Left lobe of liver (tissue), 2 donors: ENCODE measurements at regions not wholly inside any gene's neighbourhood (a gene's known extent, or its start where the extent isn't known, plus 50 kb on each side); places are given as distances from the start of the nearest gene placed in this dataset.
"Not testable (repeated sequence)": the region's sequence is repeated elsewhere in the genome, so short reads cannot be mapped to it uniquely, and the experiment has no call there.

Source experiments
- ATAC-seq: fragments of 200-7000 bp; cut with Tn5 transposase; one replicate; pipeline ENCODE4 v1.9.1; 2020; ENCODE audit warnings: mild to moderate bottlenecking, moderate library complexity
- DNase-seq: peaks from one replicate; pipeline ENCODE4 v3.0.0-alpha.2; 2020; ENCODE audit warnings: low spot score
- donor health status: DM: no; HTN: no; CAD: no; lungs with moderate emphysema.
- donor health status: DM: no; HTN: yes; CAD: no.

DNA sequence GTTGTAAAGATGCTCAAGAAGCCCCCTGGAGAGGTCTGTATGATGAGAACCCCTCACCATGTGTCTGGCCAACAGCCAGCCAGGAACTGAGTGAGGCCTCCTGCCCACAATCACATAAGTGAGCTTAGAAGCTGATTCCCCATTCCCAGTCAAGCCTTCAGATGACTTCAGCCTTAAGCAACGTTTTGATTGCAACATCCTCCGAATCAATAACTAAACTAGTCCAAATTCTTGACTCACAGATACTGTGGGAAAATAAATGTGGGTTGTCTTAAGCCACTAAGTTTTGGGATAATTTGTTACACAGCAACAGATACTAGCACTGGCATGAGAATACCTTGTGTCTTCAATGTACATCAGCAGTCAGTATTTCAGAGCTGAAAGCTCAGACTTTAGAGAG, 54.5 kb upstream of the HS3ST4 start:
- DNase-seq (no peak), ATAC-seq (peak; percentile 26)

DNA sequence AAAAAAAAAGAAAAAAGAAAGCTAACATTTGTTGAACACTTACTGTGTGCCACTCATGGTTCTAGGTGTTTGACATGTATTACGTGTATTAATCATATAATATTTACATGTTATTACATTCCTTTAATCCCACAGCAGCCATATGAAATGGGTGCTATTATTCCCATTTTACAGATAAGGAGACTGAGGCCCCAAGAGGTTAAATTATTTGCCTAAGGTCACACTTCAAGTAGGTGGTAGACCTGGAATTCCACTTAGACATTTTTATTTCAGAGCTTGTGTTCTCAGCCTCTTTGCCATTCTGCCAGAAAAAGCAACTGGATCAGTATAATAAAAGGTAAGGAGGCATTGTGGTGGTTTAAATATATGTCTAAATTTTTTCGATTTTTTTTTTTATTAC, 55.1 kb upstream of the HS3ST4 start:
- DNase-seq (no peak), ATAC-seq (no peak)

DNA sequence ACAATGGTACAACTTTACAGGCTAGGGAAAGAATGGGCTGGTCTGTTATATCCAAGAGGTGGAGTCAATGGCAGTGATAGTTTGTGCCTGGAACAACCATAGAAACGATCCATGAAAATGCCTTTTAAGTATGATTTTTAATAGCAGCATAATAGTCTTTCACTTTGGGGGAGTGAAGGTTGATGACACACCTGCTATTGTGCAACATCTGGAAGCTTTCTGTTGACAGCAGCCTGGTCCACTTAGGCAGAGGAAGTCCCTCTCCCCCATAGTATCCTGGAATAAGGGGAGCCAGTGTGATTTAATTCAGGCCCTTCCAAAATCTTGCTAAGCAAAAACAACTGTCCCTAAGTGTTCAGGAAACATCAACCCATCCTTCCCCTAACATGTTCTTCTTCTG, 56.3 kb upstream of the HS3ST4 start:
- no peak for ATAC-seq
- DNase-seq, result no peak

DNA sequence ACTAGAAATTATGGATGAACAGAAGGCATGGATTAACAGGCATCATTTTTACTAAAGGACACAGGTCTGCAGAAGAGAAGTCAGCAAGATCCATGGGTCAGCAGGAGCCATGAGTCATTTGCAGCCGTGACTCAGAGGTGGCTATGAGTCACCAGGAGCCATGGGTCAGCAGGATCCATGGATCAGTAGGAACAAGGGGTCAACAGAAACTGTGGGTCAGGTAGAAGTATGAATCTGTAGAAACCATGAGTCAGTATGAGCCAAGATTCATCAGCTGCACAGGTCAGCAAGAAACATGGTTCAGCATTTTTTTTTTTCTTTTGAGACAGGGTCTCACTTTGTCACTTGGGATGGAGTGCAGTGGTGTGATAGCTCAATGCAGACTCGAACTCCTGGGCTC, 58.2 kb upstream of the HS3ST4 start:
- ATAC-seq (no peak), DNase-seq (no peak)

DNA sequence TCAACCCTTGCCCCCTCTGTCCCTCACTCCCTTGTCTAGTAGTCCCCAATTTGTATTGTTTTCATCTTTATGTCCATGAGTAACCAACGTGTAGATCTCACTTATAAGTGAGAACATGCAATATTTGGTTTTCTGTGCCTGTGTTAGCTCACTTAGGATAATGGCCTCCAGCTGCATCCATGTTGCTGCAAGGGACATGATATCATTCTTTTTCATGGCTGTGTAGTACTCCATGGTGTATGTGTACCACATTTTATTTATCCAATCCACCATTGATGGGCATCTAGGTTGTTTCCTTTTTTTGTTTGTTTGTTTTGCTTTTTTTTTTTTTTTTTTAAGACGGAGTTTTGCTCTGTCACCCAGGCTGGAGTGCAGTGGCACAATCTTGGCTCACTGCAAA, 63.0 kb upstream of the HS3ST4 start:
- ATAC-seq (no peak), DNase-seq (no peak)

DNA sequence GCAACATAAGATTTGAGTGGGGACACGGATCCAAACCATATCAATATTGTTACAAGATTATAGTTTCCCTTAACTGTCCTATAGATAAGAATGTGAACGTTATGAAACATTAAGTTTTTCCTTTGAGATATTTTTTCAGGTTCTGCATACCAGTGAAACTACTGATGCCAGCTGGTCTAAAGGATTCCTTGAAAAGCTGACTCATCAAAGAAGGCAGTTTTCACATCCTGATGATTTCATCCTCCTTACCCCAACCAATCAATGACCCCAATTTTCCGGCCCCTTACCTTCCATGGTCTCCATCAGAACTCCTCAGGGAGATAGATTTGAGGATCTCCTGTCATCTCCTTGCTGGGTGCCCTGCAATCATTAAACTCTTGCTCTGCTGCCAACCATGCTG, 64.1 kb upstream of the HS3ST4 start:
- ATAC-seq (no peak), DNase-seq (no peak)

DNA sequence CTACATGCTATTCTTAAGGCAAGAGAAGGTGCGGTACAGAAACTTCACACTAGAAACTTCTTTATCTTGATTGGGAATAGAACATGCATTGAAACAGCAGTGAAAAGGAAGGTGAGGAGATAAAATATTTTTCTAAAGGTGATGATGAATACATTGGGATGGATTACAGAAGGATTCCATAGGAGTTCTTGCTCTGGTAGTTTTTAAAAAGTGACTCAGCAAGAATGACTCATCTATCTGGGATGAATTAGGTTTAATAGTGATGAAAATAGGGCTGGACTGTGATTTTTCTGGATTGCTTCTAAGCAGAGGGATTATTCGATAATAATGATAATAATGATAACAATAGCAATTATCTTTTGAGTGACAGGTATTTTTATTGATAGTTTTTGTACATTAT, 65.6 kb upstream of the HS3ST4 start:
- DNase-seq (no peak), ATAC-seq (no peak)

DNA sequence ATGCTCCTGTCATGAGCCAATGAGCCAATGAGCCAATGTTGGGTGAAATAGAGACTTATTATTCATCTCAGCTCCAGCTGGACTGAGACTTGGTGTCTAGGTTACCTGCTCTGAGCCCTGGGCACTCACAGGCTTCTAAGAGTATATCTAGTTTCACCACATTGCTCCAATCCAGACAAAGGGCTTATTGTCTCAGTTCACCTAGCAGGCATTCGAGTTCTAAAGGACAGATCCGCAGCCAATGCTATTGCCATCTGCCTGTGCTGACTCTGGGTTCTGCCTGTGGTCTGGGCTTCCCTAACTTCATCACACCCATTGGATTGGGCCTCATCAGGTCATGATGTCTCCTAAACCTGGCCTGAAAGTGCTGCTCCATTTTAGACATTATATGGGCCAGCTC, 66.1 kb upstream of the HS3ST4 start:
- ATAC-seq (no peak), DNase-seq (no peak)

DNA sequence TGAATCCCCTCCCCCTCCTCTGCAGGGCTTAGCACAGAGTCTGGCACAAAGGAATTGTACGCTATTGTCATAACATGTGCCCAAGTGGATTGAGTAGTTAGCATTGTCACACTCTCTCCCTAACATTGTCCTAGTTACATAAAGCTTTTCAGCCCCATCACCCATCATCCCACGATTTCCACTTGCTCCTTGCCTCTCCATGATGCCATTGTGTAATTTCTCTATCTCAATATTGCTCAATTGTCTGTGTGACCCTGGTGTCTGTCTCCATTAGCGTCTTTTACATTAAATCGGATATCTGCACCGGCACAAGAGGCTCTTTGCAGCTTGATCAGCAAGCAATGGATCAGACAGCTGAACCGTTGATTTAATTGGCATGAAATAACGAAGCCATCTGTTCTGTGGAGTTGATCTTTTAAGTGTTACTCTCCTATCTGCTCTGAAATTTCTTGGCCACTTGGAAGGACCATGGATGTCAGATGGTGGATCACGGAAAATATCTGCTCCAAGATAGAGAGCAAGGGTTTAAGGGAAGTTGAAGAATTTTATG, 77.0 kb upstream of the HS3ST4 start:
- no peak for ATAC-seq

DNA sequence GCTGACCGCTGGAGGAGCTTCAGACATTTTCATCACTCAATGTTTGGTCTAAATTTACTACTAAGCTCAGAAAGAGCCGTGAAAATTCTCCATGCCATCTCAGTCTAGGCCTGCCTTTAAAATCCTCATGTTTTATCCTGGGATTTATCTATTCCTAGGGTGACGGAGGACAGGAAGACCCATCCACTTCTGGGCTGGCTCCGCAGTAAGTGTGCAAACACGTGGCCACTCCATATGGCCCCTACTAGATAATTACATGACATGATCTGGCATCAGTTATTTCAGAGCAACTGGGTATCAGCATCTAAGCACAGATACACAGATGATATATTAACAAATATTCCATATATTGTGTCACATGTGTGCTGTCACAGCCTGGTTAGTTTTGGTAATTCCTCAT, 77.8 kb upstream of the HS3ST4 start:
- ATAC-seq (no peak), DNase-seq (no peak)

More for the DNA sequence above, 77.0 kb upstream of the HS3ST4 start:
- DNase-seq, result no peak

DNA sequence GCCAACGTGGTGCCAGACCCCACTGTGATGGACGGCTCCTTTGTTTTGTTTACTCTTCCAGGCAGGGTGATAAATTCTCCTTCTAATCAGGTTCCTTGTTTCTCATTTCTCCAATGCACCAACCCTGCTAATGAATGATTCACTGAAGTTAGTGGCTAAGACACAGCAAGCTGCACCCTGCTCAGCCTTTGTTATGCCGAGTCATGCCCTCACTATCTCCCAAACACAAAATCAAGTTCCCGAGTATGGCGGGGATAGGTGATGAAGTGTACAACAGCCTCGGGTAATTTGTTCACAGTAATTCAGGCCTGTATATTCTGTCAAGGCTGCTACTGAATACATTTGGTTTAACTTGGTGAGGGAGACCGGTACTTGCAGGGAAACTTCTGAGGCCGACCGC, 83.8 kb upstream of the HS3ST4 start:
- no peak for ATAC-seq

DNA sequence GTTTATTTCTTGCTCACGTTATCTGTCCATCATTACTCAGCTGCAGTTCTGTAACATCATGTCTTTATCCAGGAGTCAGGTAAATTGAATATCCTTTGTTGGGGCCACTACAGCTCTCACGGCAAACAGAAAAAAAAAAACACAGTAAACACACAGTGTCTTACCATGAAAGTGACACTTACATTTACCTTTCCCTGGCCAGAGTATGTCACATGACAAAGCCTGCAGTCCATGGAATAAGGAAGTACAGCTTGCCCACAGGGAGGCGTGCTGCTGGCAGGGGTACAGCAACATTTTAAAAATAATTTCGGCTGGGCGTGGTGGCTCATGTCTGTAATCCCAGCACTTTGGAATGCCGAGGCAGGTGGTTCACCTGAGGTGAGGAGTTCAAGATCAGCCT, 85.7 kb upstream of the HS3ST4 start:
- DNase-seq (no peak), ATAC-seq (no peak)

More for the DNA sequence above, 83.8 kb upstream of the HS3ST4 start:
- DNase-seq, result no peak

DNA sequence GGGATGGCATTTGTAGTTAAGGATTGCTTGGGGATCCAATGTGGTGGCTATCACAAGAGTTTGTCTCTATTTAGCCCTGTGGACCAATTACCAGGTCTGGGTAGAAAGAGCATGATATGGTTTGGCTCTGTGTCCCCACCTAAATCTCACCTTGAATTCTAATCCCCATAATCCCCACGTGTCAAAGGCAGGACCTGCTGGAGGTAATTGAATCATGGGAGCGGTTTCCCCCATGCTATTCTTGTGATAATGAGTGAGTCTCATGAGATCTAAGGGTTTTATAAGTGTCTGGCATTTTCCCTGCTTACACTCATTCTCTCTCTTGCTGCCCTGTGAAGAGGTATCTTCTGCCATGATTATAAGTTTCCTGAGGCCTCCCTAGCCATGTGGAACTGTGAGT, 86.4 kb upstream of the HS3ST4 start:
- ATAC-seq (no peak), DNase-seq (no peak)

DNA sequence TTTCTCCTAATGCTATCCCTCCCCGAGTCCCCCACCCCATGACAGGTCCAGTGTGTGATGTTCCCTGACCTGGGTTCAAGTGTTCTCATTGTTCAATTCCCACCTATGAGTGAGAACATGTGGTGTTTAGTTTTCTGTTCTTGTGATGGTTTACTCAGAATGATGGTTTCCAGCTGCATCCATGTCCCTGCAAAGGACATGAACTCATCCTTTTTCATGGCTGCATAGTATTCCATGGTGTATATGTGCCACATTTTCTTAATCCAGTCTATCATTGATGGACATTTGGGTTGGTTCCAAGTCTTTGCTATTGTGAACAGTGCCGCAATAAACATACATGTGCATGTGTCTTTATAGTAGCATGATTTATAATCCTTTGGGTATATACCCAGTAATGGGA, 90.5 kb upstream of the HS3ST4 start:
- not testable (repeated sequence) for DNase-seq, ATAC-seq

DNA sequence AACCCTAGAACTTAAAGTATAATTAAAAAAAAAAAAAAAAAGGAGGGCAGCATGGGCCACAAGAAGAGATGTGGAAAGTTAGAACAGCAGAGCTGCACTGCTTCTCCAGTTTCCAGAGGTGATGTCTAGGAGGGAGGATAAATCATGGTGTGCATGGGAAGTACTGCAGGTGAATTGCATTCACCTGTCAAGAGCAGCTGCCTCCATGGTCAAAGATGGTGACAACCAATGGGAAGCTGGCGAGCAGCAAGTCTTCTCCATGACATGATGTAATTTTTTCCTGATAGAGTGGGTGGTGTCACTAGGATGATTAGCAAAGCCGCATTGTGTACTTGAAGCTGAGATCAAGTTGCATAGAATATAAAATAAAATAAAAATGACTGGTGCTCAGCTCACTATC, 95.6 kb upstream of the HS3ST4 start:
- ATAC-seq, result no peak
- no peak for DNase-seq

DNA sequence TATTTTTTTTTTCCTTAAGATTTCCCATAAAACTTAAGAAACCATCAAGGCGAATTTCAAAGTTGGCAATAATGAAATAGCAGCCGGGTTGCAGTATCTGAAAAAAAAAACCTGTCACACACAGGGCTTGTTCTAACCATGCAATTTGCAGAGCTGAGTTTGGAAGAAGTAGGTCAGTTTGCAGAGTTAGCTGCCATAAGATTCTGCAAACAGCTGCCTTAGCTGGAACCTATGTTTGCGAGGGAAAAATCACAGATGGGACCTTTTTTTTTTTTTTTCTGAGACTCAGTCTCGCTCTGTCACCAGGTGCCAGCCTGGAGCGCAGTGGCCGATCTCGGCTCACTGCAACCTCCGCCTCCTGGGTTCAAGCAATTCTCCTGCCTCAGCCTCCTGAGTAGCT, 98.5 kb upstream of the HS3ST4 start:
- DNase-seq (no peak), ATAC-seq (no peak)

DNA sequence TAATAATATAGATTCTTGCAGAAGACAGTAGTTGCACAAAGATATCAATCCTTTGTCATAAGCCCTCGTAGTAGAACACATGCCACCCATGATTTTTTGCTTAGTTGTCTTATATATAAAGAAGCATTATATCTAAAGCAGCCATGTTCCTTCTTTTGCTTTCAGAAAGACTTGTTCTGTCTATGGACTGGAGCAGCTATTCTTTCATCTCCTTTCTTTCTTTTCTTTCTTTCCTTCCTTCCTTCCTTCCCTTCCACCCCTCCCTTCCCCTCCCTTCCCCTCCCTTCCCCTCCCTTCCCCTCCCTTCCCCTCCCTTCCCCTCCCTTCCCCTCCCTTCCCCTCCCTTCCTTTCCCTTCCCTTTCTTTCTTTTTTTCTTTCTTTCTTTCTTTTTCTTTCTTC, 104.0 kb upstream of the HS3ST4 start:
- ATAC-seq, result no peak
- DNase-seq, result no peak

DNA sequence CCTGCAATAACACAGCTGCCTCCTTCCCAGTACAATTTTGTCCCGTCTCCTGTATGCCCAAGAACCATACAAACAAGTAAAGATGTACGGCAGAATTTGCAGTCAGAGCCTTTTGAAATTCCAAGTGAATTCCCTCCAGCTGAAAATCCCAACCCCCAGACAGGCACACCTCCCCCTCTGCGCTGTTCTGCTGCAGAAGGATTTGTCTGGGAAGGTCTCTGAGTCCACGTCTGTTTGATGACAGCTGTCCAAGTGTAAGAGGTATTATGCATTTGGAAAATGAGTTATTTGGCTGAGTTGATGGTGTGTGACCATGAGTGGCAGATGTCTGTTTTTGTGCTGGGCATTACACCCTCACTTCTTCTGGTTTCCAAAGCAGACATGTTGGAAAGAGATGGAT, 104.9 kb upstream of the HS3ST4 start:
- ATAC-seq, result no peak

DNA sequence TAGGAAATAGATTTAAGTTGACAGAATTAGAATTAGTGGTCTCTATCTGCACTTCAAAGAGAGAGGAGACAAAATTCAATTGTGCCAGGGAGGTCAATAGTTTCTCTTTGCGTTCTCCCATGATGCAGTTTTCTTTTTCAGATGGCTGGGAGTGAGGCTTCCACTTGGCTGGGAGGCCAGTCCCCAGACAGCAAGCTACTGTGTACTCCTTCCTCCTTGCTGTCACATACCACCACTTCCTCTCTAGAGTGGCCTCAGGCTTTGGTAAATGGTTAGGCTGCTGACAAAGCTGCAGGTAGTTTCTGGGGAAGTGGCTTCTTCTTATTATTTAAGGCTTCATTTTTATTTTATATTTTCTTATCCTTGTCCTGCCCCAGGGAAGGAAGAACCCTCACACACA, 106.2 kb upstream of the HS3ST4 start:
- no peak for DNase-seq
- ATAC-seq, result no peak

More for the DNA sequence above, 104.9 kb upstream of the HS3ST4 start:
- no peak for DNase-seq

DNA sequence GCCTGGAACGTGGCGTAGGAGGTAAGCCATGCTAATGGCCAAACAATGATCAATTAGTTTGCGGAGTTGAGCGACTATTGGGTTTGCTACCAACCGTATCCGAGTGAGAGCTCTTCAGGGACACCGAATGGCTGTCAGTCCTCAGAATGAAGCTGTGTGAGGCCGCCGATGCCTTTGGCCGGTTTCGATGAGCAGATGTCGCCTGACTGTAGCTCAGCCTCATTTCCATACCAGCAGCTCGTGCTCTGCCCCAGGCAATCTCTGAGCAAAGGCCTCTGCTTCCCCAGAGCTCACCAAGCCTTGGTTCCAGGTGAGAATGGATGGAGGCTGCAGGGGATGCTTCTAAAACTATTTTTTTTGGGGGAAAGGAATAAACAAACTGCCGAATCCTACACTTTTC, 111.7 kb upstream of the HS3ST4 start:
- DNase-seq, result no peak
- ATAC-seq, result no peak

DNA sequence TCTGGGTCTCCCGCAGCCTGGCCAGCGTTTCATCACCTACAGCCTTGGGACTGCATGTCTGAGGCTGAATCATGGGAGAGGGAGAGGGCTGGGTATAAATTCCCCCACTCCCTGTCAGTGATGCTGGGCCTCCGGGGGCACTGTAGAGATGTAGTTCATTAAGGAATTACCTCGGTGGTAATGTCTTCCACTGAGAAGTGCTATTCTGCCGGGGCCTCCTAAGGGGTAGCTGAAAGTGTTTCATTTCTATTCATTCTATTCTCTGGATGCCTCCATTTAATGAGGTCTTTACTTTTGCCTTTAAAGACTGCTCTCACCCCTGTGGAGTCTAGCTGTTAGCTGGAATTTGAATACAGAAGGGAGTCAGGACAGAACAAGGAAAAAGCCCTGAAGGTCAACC, 116.4 kb upstream of the HS3ST4 start:
- no peak for ATAC-seq
- no peak for DNase-seq

DNA sequence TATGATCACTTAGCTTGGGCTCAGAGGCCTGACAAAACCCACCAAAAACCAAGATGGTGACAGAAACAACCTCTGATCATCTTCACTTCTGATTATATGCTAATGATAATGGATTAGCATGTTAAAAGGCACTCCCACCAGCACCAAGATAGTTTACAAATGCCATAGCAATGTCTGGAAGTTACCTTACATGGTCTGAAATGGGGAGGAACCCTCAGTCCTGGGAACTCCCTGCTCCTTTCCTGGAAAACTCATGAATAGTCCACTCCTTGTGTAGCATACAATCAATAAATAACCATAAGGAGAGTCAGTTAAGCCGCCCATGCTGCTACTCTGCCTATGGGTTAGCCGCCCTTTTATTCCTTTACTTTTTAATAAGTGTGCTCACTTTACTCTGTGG, 120.0 kb upstream of the HS3ST4 start:
- no peak for DNase-seq

DNA sequence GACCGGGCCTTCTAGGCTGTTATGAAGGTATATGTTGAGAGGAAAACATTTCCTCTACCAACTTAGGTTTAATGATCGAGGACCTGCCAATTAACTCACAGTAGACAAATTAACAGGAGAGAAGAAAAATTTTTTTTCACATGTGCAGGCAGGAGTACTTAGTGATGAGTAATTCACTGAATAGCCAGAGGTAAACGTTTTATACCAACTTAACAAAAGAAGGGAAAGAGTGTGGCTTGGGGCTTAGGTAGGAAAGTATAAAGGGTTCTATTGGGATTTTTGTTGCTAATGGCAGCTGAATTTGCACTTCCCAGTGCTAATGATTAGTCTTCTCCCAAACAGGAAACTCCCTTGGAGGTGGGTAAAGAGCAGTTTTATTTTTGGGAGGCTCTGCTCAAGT, 121.6 kb upstream of the HS3ST4 start:
- DNase-seq (no peak), ATAC-seq (no peak)

More for the DNA sequence above, 120.0 kb upstream of the HS3ST4 start:
- ATAC-seq, result no peak

DNA sequence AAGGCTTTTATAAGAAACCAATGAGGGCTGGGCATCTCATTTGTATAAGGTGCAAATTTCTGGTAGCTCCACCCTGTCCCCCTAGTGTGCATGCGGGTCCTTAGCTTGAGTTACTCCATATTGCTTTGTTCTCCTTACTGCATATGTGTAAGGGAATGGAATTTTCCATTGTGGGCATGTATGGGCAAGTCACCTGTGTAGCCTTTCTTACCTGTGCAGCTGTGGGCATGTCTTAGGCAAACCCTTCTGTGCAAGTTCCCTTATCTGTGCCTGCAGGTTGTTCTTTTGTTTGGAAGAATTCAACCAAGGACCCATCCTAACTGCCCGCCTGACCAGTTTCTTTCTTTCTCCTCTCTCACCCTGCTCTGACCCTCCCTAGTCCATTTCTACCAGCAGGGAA, 122.8 kb upstream of the HS3ST4 start:
- no peak for ATAC-seq
- no peak for DNase-seq
